ENCODE measurements at regions not wholly inside any gene's neighbourhood (a gene's known extent, or its start where the extent isn't known, plus 50 kb on each side); places are given as distances from the start of the nearest gene placed in this dataset.

DNA sequence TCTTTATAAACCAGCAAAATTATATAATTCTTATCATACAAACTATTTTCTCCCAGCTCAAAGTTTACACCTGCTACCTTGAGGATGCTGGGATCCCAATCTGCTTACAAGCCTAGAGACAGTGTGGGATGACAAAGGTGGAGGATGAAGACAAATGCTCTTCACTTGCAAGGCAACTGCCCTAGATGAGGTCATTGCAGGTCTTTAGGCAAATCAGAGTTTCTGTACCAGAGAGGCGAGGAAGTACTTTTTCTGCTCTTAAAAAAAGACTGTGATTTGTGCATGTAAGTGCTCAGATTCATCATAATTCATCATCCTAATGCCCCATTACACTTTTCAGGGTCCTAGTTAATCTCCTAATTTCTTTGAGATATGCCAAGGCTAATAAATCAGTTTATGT, 376.1 kb downstream of the ZPLD1 start:
- Histone ChIP-seq H3K14ac (ENCODE audit: insufficient read depth, low read length) (no peak overlapping the region), H3K27me3 (ENCODE audit: insufficient read depth, low read length) (no peaks in the 10 kb centered on the region), H3K79me2 (ENCODE audit: insufficient read depth, low read length) (no peaks in the 10 kb centered on the region), H3K79me1 (ENCODE audit: insufficient read depth, low read depth, low read length, poor library complexity, severe bottlenecking) (no peaks in the 10 kb centered on the region), H2BK12ac (ENCODE audit: insufficient read length, low read depth, low read length) (no peak overlapping the region), H2AK5ac (ENCODE audit: insufficient read length, low read length) (no peak overlapping the region), H3T11ph (ENCODE audit: low read length) (no peak overlapping the region), H3K9me3 (ENCODE audit: control insufficient read depth, low read depth, low read length) (no peaks in the 10 kb centered on the region), H2BK5ac (ENCODE audit: insufficient read length, low read length) (no peak overlapping the region), H3K23me2 (ENCODE audit: insufficient read length, low read depth, low read length, poor library complexity, severe bottlenecking) (no peaks in the 10 kb centered on the region), H2AFZ (ENCODE audit: low read length) (no peak overlapping the region), H3K4ac (ENCODE audit: low read depth, low read length) (no peak overlapping the region), H4K20me1 (ENCODE audit: control insufficient read depth, insufficient read depth, insufficient read length) (no peaks in the 10 kb centered on the region), H3K4me1 (ENCODE audit: insufficient read depth, low read length) (no peaks in the 10 kb centered on the region), H3K27ac (ENCODE audit: insufficient read length, low read depth, low read length) (no peak overlapping the region), H2BK15ac (ENCODE audit: low read depth, low read length) (no peak overlapping the region), H3K23ac (ENCODE audit: insufficient read length, low read depth, low read length) (no peak overlapping the region), H2BK20ac (ENCODE audit: low read depth, low read length, poor library complexity, severe bottlenecking) (no peak overlapping the region), H3K18ac (ENCODE audit: insufficient read length, low read depth, low read length) (no peak overlapping the region), H4K8ac (replicated peaks; ENCODE audit: insufficient read length, low read depth, low read length) (no peak overlapping the region), H4K91ac (ENCODE audit: insufficient read length, low read depth, low read length) (no peak overlapping the region), H3K4me2 (ENCODE audit: insufficient read depth, insufficient read length, low read length) (no peak overlapping the region), H4K5ac (ENCODE audit: insufficient read length, low read depth, low read length) (no peak overlapping the region), H2BK120ac (ENCODE audit: low read depth, low read length, poor library complexity, severe bottlenecking) (no peak overlapping the region), H3K9ac (ENCODE audit: extremely low read depth, insufficient read length, low read length) (no peak overlapping the region), H3K56ac (ENCODE audit: insufficient read length, low read depth, low read length) (no peak overlapping the region)
- 0 out of 7 replicates have a peak overlapping the region, but pooled peaks of 1 of the 3 experiments have one; percentile 52 for H3K27ac Mint-ChIP-seq
- H3K27me3 Mint-ChIP-seq (ENCODE audit: low read depth), result no peaks in the 10 kb centered on the region
- no peaks in the 10 kb centered on the region for H3K36me3 Mint-ChIP-seq (ENCODE audit: insufficient read depth in 1 of 3, low read depth in 3 of 3)
- no peaks in the 10 kb centered on the region for H3K4me1 Mint-ChIP-seq
- TF ChIP-seq, protein P1, sequence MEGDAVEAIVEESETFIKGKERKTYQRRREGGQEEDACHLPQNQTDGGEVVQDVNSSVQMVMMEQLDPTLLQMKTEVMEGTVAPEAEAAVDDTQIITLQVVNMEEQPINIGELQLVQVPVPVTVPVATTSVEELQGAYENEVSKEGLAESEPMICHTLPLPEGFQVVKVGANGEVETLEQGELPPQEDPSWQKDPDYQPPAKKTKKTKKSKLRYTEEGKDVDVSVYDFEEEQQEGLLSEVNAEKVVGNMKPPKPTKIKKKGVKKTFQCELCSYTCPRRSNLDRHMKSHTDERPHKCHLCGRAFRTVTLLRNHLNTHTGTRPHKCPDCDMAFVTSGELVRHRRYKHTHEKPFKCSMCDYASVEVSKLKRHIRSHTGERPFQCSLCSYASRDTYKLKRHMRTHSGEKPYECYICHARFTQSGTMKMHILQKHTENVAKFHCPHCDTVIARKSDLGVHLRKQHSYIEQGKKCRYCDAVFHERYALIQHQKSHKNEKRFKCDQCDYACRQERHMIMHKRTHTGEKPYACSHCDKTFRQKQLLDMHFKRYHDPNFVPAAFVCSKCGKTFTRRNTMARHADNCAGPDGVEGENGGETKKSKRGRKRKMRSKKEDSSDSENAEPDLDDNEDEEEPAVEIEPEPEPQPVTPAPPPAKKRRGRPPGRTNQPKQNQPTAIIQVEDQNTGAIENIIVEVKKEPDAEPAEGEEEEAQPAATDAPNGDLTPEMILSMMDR (conservative IDR thresholded peaks at IDR 0.05), result no peak
- no CpG with 5 or more reads among the region's 1 CpG for WGBS (ENCODE audit: extremely low coverage, insufficient read length, low lambda C conversion rate)
- no peak for DNase-seq
- H3K9me3 Mint-ChIP-seq, result no peaks in the 10 kb centered on the region
- no peak overlapping the region for H3K4me3 Mint-ChIP-seq
